Activated CD4-positive, alpha-beta T cell treated with anti-CD3 and anti-CD28 coated beads for 36 hours (primary cell): ENCODE measurements at regions not wholly inside any gene's neighbourhood (a gene's known extent, or its start where the extent isn't known, plus 50 kb on each side); places are given as distances from the start of the nearest gene placed in this dataset.
A peak's percentile ranks its signal among the peaks of the same experiment; 100 is the strongest.

ENCODE experiments used
- ATAC-seq: fragments of 200-7000 bp; cut with Tn5 transposase; one replicate; pipeline ENCODE4 v1.10.0; 2021; ENCODE audit warnings: mild to moderate bottlenecking, moderate library complexity
- CTCF ChIA-PET: fragments of 350-600 bp; sonication (Branson Sonifier 250); formaldehyde crosslinking; loops from one replicate; lab custom pipeline; 2021; ENCODE audit warnings: antibody characterized with exemption; lab: Charles Lee
- POLR2A ChIA-PET: fragments of 350-600 bp; sonication (Branson Sonifier 250); formaldehyde crosslinking; loops from one replicate; lab custom pipeline; 2021; ENCODE audit warnings: antibody characterized with exemption, inconsistent platforms; lab: Charles Lee
- DNase-seq: peaks from one replicate; pipeline ENCODE4 v3.0.0-alpha.2; 2020
- H3K27ac Mint-ChIP-seq: one replicate; pipeline ENCODE4 v1.8.0; 2021; ENCODE audit warnings: mixed read lengths
- H3K27me3 Mint-ChIP-seq: one replicate; pipeline ENCODE4 v1.8.0; 2021; ENCODE audit warnings: mixed read lengths
- H3K36me3 Mint-ChIP-seq: one replicate; pipeline ENCODE4 v1.8.0; 2021; ENCODE audit warnings: low read depth, mixed read lengths
- H3K4me1 Mint-ChIP-seq: one replicate; pipeline ENCODE4 v1.8.0; 2021; ENCODE audit warnings: mixed read lengths
- H3K4me3 Mint-ChIP-seq: one replicate; pipeline ENCODE4 v1.8.0; 2021; ENCODE audit warnings: mild to moderate bottlenecking, moderate library complexity, mixed read lengths
- H3K9me3 Mint-ChIP-seq: one replicate; pipeline ENCODE4 v1.8.0; 2021; ENCODE audit warnings: low read depth, mixed read lengths
- intact Hi-C, 2 experiments: fragments of 100-400 bp; cut with DNase I in 1 of 2; cut with micrococcal nuclease in 1 of 2; formaldehyde crosslinking; loops; one replicate each; pipeline versions ENCODE4 v1.14.2 to v1.15.1; 2022 to 2024; cut with DNase I, micrococcal nuclease

DNA sequence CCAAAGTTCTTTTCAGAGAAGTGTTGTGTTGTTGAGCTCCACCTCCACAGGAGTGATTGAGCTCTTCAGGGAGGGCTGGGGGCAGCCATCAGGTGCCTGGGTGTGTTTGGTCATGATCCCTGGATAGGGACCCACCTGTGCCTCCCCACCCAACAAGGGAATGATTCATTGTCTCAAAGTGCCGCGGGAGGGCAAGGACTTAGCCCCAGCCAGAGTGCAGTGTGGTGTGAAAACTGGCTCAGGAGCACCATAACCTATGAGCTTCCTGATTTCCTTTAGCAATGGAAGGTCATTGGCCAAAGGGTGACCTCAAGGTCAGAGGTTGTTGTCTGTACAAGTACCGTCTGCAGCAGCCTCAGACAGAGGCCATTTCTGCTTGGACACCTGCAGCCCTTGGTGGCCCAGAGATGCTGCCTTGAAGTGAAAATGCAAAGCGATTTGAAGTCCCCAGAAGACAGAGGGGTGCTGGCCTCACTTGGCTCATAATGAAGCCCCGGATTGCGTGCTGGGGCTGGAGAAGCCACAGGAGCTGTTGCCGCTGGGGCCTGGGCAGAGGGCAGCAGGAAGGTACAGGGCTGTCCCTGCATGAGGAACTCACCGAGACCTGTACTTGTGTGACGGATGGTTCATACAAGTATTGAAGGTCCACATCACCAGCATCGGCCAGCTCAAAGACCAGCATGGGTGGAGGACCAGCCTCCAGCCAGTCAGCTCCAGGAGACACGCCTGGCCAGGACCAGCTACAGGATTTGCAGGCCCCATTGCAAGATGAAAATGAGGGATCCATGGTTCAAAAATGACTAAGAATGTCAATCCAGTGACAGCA lies 100.6 kb upstream of the DUSP22 start:
- Mint-ChIP-seq H3K36me3 (peaks cover 7% of the 10 kb centered on the region), H3K27me3 (no peaks in the 10 kb centered on the region), H3K27ac (no peak overlapping the region), H3K9me3 (peaks cover 11% of the 10 kb centered on the region), H3K4me3 (no peak overlapping the region), H3K4me1 (peaks cover 76% of the 10 kb centered on the region)
- DNase-seq = no peak
- CTCF ChIA-PET = interaction anchor here (0.7 to 1.4 kb wide), 7 partner anchors 9 to 208 kb away, joined by 3 to 5 read pairs (median 4); no protein-coding TSS in a partner anchor
- POLR2A ChIA-PET = interaction anchor here (0.9 kb wide), 1 partner anchor 208 kb away, joined by 3 read pairs; no protein-coding TSS in a partner anchor
- ATAC-seq = no peak
- intact Hi-C loops = no loop called here

DNA sequence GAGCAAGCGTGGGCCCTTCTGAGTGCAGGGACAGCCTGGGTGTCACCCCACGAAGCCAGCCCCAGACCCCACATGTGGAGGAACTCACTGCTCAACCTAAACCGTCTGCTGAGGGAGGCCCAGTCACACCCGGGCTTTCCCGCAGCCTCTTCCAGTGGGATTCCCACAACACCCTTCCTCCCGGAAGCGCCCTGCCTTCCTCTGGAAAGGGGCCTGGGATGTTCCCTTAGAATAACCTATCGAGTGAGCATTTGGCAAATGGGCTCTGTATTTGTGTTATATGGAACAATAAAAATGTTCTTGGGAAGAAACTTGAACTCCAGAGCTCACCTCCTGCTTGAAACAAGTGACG lies 100.0 kb upstream of the DUSP22 start:
- H3K4me1 Mint-ChIP-seq = peaks cover 77% of the 10 kb centered on the region
- H3K27me3 Mint-ChIP-seq = no peaks in the 10 kb centered on the region
- CTCF ChIA-PET = interaction anchor here (0.7 to 2.7 kb wide), 5 partner anchors 23 to 31 kb away, joined by 3 to 8 read pairs (median 3); no protein-coding TSS in a partner anchor
- DNase-seq = no peak
- peaks cover 12% of the 10 kb centered on the region for H3K9me3 Mint-ChIP-seq
- POLR2A ChIA-PET = no interaction called here
- H3K36me3 Mint-ChIP-seq = peaks cover 7% of the 10 kb centered on the region
- H3K4me3 Mint-ChIP-seq = no peak overlapping the region
- intact Hi-C loops = no loop called here
- ATAC-seq = no peak
- H3K27ac Mint-ChIP-seq = no peak overlapping the region

DNA sequence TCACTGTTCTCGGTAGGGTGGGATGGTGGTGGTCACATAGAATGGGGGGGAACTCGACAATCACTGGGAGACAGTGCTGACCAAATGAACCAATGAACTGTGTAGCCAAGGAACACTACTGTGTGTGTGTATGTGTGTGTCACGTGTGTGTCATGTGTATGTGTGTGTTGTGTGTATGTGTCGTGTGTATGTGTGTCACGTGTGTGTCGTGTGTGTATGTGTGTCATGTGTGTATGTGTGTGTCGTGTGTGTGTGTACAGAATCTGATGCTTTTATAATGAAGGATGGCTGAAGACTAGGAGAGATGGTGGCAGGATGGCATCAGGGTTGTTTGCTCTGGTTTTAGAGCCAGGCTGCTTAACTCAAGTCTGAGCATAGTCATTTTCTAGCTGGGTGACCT lies 99.1 kb upstream of the DUSP22 start:
- no peaks in the 10 kb centered on the region for H3K27me3 Mint-ChIP-seq
- peaks cover 77% of the 10 kb centered on the region for H3K4me1 Mint-ChIP-seq
- no peak for ATAC-seq
- peaks cover 7% of the 10 kb centered on the region for H3K36me3 Mint-ChIP-seq
- CTCF ChIA-PET = interaction anchor here (0.8 to 2.7 kb wide), 6 partner anchors 10 to 325 kb away, joined by 3 to 8 read pairs (median 4); partner anchors contain the start of gene IRF4
- POLR2A ChIA-PET = interaction anchor here (0.6 to 2.0 kb wide), 2 partner anchors 198 to 207 kb away, joined by 3 to 5 read pairs; partner anchors contain the start of gene IRF4
- peaks cover 12% of the 10 kb centered on the region for H3K9me3 Mint-ChIP-seq
- peak overlapping the region; percentile 93 for H3K27ac Mint-ChIP-seq
- H3K4me3 Mint-ChIP-seq = no peak overlapping the region
- intact Hi-C loops = no loop called here
- DNase-seq = no peak

DNA sequence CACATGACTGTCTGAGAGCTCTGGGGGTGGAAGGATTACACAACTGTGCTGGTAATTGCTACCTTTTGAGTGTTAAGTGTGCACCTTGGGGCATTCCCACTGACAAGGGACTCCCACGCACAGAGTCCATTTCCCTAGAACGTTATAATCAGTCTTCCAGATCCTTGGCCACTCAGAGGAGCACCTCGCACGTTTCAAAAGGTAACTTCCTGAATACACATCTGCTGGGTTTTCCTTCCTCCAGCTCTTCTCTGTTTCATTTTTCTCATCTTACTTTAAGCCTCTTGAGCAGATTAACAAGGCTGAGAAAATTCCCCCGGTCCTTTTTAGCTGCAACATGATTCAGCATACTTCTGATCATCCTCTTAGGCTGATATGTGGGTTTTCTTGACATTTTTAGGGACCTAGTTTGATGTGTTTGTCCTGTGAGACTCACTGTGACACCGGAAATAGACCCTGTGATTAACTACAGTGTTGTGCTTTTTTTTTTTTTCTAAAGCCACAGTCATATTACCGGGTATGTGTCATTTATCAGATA lies 98.4 kb upstream of the DUSP22 start:
- intact Hi-C loops = loop anchor here (1.0 to 2.0 kb wide), 6 partner anchors 15 to 98 kb away; partner anchors contain the start of gene DUSP22 (in 1 of the 2)
- H3K4me3 Mint-ChIP-seq = peak overlapping the region; percentile 11
- peaks cover 12% of the 10 kb centered on the region for H3K9me3 Mint-ChIP-seq
- H3K27ac Mint-ChIP-seq = peak overlapping the region; percentile 93
- DNase-seq (peak; percentile 56), ATAC-seq (peak; percentile 67)
- no peaks in the 10 kb centered on the region for H3K27me3 Mint-ChIP-seq
- H3K4me1 Mint-ChIP-seq = peaks cover 73% of the 10 kb centered on the region
- POLR2A ChIA-PET = interaction anchor here (0.6 to 2.0 kb wide), 4 partner anchors 198 to 515 kb away, joined by 3 to 7 read pairs (median 4); partner anchors contain the start of gene IRF4
- peaks cover 7% of the 10 kb centered on the region for H3K36me3 Mint-ChIP-seq
- CTCF ChIA-PET = interaction anchor here (0.5 to 2.7 kb wide), 7 partner anchors 11 to 324 kb away, joined by 3 to 8 read pairs (median 4); partner anchors contain the start of gene IRF4

GRCh38 chr6:195861-196360 lies 96.4 kb upstream of the DUSP22 start:
- CTCF ChIA-PET = interaction anchor here (0.8 to 1.9 kb wide), 10 partner anchors 12 to 207 kb away, joined by 3 to 10 read pairs (median 3); no protein-coding TSS in a partner anchor
- no peak overlapping the region for H3K27ac Mint-ChIP-seq
- POLR2A ChIA-PET = interaction anchor here (1.0 to 1.9 kb wide), 3 partner anchors 20 to 196 kb away, joined by 5 to 7 read pairs (median 6); partner anchors contain the start of gene IRF4
- no peak overlapping the region for H3K4me3 Mint-ChIP-seq
- intact Hi-C loops = loop anchor here (1.0 to 2.0 kb wide), 3 partner anchors 13 to 75 kb away; no protein-coding TSS in a partner anchor
- no peaks in the 10 kb centered on the region for H3K27me3 Mint-ChIP-seq
- peak; percentile 45 for ATAC-seq
- DNase-seq = peak; percentile 84
- H3K9me3 Mint-ChIP-seq = peaks cover 12% of the 10 kb centered on the region
- peaks cover 7% of the 10 kb centered on the region for H3K36me3 Mint-ChIP-seq
- peaks cover 54% of the 10 kb centered on the region for H3K4me1 Mint-ChIP-seq

- Mint-ChIP-seq H3K4me3 (peak overlapping the region; percentile 7), H3K27ac (no peak overlapping the region), H3K9me3 (peaks cover 12% of the 10 kb centered on the region), H3K27me3 (no peaks in the 10 kb centered on the region), H3K4me1 (peaks cover 48% of the 10 kb centered on the region), H3K36me3 (peaks cover 7% of the 10 kb centered on the region)
- CTCF ChIA-PET = interaction anchor here (1.1 kb wide), 1 partner anchor 194 kb away, joined by 3 read pairs; no protein-coding TSS in a partner anchor
- intact Hi-C loops = no loop called here
- DNase-seq = no peak
- POLR2A ChIA-PET = interaction anchor here (1.9 kb wide), 1 partner anchor 20 kb away, joined by 7 read pairs; no protein-coding TSS in a partner anchor
- no peak for ATAC-seq
These were observed 95.7 kb upstream of the DUSP22 start for GRCh38 chr6:196543-196942.

GRCh38 chr6:203661-204060 lies 88.6 kb upstream of the DUSP22 start:
- ChIA-PET POLR2A (no interaction called here), CTCF (interaction anchor here (1.0 to 1.1 kb wide), 2 partner anchors 12 to 14 kb away, joined by 3 to 4 read pairs; no protein-coding TSS in a partner anchor)
- DNase-seq = no peak
- Mint-ChIP-seq H3K4me1 (peaks cover 7% of the 10 kb centered on the region), H3K27me3 (peaks cover 16% of the 10 kb centered on the region), H3K9me3 (no peaks in the 10 kb centered on the region), H3K36me3 (no peaks in the 10 kb centered on the region), H3K27ac (no peak overlapping the region), H3K4me3 (no peak overlapping the region)
- no peak for ATAC-seq
- intact Hi-C loops = no loop called here

- DNase-seq (no peak), ATAC-seq (no peak)
- ChIA-PET POLR2A (no interaction called here), CTCF (interaction anchor here (0.9 kb wide), 1 partner anchor 18 kb away, joined by 4 read pairs; no protein-coding TSS in a partner anchor)
- H3K4me3 Mint-ChIP-seq = no peak overlapping the region
- H3K27me3 Mint-ChIP-seq = peaks cover 22% of the 10 kb centered on the region
- peaks cover 30% of the 10 kb centered on the region for H3K4me1 Mint-ChIP-seq
- no peaks in the 10 kb centered on the region for H3K36me3 Mint-ChIP-seq
- no peaks in the 10 kb centered on the region for H3K9me3 Mint-ChIP-seq
- intact Hi-C loops = no loop called here
- H3K27ac Mint-ChIP-seq = no peak overlapping the region
These were observed 86.0 kb upstream of the DUSP22 start for GRCh38 chr6:206264-206663.

GRCh38 chr6:208364-208763 lies 83.9 kb upstream of the DUSP22 start:
- intact Hi-C loops = loop anchor here in 1 of 2 experiments (2.0 kb wide), 1 partner anchor 14 kb away; no protein-coding TSS in a partner anchor
- H3K27ac Mint-ChIP-seq = no peak overlapping the region
- no peak overlapping the region for H3K4me3 Mint-ChIP-seq
- DNase-seq (no peak), ATAC-seq (no peak)
- H3K27me3 Mint-ChIP-seq = peaks cover 32% of the 10 kb centered on the region
- H3K9me3 Mint-ChIP-seq = peaks cover 3% of the 10 kb centered on the region
- H3K4me1 Mint-ChIP-seq = peaks cover 30% of the 10 kb centered on the region
- POLR2A ChIA-PET = no interaction called here
- CTCF ChIA-PET = interaction anchor here (1.0 to 1.6 kb wide), 2 partner anchors 28 to 519 kb away, joined by 3 to 4 read pairs; no protein-coding TSS in a partner anchor
- H3K36me3 Mint-ChIP-seq = no peaks in the 10 kb centered on the region

DNA sequence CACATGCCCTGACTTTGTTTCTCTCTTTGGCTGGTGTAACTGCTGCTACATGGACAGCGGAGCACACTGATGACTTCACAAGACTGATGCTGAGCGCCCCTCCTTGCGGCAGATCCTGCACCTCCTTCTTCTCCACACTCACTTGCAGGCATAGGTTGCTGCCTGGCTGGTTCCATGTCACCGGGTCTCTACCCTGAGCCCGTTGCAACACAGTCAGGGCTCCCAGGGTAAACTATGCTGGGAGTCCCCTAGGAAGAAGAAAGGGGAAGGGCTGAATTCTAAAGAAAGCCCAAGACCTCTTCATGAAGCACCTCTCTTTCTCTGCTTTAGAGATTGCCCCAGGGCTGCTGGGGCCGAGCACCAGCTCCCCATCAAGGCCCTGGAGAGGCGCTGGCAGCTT lies 83.3 kb upstream of the DUSP22 start:
- ATAC-seq = no peak
- Mint-ChIP-seq H3K27ac (no peak overlapping the region), H3K4me1 (peaks cover 30% of the 10 kb centered on the region), H3K27me3 (peaks cover 30% of the 10 kb centered on the region), H3K36me3 (no peaks in the 10 kb centered on the region), H3K4me3 (no peak overlapping the region), H3K9me3 (peaks cover 5% of the 10 kb centered on the region)
- POLR2A ChIA-PET = no interaction called here
- no peak for DNase-seq
- CTCF ChIA-PET = interaction anchor here (0.9 kb wide), 1 partner anchor 13 kb away, joined by 4 read pairs; no protein-coding TSS in a partner anchor
- intact Hi-C loops = loop anchor here in 1 of 2 experiments (2.0 kb wide), 1 partner anchor 14 kb away; no protein-coding TSS in a partner anchor
